Fibroblast of villous mesenchyme (primary cell): ENCODE measurements at regions not wholly inside any gene's neighbourhood (a gene's known extent, or its start where the extent isn't known, plus 50 kb on each side); places are given as distances from the start of the nearest gene placed in this dataset.

Source experiments
- DNase-seq: peaks from one replicate; pipeline ENCODE4 v3.0.0-alpha.2; 2010; ENCODE audit warnings: low read depth
- H3K4me3 ChIP-seq: 2 replicates; pipeline ENCODE4 v1.5.1; 2011; ENCODE audit warnings: low read depth, mild to moderate bottlenecking, low read length
- TF ChIP-seq, protein P1 (sequence below): IDR thresholded peaks from 2 replicates; pipeline ENCODE4 v1.5.1; 2012; ENCODE audit warnings: low read depth, mild to moderate bottlenecking, low read length; ENCODE audit not compliant: insufficient read depth

DNA sequence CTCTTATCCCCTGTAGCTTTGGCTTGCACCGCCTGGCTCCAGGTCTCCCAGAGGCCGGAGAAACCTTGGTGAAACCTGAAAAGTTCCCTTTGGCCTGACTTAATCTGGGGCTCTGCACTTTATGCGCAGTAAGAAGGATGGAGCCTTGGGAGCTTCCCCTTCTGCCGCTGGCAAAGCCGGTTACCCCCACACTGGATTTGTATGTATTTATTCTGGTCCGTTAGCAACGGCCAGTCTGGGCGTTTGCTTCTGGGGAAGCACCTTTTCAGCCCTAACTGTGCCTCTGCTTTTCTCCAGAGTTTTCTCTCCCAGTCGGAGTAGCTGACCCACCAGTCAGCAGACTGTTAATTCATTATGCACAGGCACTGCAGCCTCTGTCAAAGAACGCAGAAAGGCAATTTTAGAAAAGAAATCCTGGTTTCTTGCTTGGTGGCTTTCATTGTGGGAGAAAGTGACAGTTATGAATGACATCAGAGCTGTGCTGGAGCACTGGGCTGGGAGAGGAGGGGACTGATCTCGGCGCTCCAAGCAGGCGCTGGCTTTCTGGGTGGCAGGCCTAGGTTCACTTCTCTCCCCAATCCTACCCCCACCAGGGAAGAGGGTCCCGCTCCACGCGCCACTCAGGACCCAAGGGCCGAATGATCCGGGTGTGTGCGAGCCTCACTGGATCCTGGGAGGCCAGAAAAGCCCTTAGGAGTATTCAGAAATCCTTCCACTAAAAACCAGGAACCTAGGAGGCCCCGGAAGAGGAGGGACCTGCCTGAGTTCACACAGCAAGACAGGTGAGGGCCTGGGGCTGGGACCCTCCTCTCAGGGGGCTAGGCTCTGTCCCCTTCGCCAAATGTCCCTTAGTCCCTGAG lies 70.2 kb downstream of the RTL6 start:
- no peak for DNase-seq
- H3K4me3 ChIP-seq, result no peak overlapping the region
- TF ChIP-seq, protein P1, sequence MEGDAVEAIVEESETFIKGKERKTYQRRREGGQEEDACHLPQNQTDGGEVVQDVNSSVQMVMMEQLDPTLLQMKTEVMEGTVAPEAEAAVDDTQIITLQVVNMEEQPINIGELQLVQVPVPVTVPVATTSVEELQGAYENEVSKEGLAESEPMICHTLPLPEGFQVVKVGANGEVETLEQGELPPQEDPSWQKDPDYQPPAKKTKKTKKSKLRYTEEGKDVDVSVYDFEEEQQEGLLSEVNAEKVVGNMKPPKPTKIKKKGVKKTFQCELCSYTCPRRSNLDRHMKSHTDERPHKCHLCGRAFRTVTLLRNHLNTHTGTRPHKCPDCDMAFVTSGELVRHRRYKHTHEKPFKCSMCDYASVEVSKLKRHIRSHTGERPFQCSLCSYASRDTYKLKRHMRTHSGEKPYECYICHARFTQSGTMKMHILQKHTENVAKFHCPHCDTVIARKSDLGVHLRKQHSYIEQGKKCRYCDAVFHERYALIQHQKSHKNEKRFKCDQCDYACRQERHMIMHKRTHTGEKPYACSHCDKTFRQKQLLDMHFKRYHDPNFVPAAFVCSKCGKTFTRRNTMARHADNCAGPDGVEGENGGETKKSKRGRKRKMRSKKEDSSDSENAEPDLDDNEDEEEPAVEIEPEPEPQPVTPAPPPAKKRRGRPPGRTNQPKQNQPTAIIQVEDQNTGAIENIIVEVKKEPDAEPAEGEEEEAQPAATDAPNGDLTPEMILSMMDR, result no peak

DNA sequence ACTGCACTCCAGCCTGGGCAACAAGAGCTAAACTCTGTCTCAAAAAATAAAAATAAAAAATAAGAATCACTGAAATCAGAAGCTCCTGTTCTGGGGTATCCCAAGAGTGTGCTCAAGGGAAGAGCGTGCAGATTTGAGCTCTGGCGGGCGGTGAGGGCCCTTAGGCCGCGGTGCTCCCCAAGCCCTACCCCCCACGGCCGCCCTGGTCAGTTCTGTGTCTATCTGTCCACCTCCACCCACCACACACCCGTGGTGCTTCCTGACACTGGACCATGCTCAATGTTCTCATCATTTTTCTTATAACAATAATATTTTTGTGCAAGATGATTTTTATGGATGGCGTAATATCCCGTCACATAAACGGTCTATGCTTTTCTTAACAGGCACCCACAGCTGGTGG lies 71.1 kb downstream of the RTL6 start:
- DNase-seq, result no peak
- H3K4me3 ChIP-seq, result no peak overlapping the region
- TF ChIP-seq, protein P1, result no peak

DNA sequence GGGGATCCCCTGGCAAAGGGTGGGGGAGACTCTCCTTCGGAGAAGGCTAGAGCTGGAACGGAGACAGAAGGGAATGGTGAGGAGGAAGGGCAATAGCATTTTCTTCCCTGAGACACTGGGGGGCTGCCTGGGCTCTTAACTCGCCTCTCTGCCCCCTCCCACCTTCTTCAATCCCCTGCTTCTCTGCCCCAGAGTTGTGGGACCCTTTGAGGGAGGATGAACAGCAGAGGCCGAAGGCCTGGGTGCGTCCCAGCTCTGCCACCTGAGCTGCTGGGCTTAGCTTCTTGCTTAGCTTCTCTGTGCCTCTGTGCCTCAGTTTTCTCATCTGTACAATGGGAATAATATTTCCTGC lies 72.4 kb downstream of the RTL6 start:
- H3K4me3 ChIP-seq, result no peak overlapping the region
- DNase-seq, result no peak
- TF ChIP-seq, protein P1, result no peak

DNA sequence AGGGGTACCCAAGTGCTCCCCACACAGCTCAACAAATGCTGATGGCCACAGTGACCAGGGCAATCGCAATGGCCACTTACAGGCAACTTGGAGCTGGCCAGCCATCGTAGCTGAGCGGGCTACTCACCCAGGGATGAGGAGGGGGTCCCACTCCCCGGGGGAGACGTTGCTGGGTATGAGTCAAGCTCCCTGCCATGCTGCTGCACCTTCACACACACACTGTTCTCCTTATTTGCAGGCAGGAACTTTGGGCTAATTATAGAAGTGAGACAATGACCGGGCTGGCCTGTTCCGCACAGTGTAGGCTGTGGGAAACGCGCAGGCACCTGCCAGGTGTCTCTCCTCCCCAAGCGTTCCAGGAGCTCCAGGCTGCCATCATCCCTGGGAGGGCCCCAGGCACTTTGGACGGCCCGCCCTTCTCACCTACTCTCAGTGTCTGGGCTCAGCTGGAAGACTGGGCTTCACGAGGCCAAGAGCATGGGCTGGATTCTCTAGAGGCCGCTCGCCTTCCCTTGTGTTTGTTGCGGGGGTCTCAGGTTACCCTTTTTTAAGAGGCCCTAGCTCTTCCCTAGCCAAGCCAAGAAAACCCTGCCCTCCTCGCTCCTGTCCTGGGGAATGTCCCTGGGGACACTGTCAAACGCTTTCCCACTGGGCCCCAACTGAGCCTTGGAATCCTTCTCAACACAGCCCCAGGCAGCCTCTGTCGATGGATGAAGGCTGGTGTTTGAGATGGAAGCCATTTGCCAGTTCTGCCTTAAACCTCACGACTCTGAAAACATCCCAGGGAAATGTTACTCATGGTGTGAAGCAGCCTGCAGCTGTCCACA lies 73.0 kb downstream of the RTL6 start:
- TF ChIP-seq, protein P1, result no peak
- no peak for DNase-seq
- no peak overlapping the region for H3K4me3 ChIP-seq

DNA sequence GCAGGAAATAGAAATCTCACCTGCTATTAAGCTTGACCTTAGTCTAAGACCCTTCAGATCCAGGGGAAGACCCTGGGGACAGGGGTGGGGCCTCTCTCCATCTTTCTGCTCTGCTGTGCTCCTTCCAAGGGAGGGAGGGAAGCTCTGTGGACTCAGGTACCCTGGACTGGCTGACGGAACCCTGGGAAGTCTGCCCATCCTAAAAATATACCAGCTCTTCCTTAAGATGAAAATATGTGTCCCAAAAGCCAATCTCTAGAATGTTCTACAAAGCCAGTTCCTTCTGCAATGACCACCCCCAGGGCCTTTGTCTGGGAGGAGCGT lies 73.7 kb downstream of the RTL6 start:
- TF ChIP-seq, protein P1, result no peak
- no peak overlapping the region for H3K4me3 ChIP-seq
- no peak for DNase-seq

DNA sequence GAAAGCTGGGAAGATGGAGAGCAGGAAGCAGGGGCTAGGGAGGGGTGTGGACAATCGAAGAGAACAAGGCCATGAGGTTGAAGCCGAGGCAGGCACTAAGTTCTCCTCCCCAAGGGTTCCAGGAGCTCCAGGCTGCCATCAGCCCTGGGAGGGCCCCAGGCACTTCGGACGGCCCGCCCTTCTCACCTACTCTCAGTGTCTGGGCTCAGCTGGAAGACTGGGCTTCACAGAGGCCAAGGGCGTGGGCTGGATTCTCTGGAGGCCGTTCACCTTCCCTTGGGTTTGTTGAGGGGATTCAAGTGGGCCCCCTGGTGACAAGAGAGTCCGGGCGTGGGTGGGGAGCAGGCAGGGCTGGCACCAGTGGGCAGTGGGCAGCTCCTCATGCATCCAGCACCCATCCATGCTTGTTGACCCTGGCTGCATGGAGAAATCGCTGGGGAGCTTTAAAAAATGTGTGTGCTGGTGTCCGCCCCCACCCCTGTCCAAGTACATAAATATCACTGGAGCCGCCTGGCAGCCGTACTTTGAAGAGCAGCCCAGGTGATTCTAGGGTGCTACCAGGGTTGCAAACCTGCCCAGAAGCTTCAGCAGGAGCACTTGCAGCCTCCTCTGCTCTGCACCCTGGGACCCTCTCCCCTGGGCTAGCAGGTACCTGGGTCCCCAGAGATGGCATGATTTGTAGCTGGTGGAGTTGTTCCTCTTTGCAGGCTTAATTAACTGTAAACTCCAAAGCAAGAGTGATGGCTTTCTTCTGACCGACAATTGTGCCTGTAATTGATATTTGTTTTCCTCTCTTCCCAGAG lies 74.3 kb downstream of the RTL6 start:
- no peak overlapping the region for H3K4me3 ChIP-seq
- TF ChIP-seq, protein P1, result no peak
- DNase-seq, result no peak
